ENCODE measurements at regions not wholly inside any gene's neighbourhood (a gene's known extent, or its start where the extent isn't known, plus 50 kb on each side); places are given as distances from the start of the nearest gene placed in this dataset.

DNA sequence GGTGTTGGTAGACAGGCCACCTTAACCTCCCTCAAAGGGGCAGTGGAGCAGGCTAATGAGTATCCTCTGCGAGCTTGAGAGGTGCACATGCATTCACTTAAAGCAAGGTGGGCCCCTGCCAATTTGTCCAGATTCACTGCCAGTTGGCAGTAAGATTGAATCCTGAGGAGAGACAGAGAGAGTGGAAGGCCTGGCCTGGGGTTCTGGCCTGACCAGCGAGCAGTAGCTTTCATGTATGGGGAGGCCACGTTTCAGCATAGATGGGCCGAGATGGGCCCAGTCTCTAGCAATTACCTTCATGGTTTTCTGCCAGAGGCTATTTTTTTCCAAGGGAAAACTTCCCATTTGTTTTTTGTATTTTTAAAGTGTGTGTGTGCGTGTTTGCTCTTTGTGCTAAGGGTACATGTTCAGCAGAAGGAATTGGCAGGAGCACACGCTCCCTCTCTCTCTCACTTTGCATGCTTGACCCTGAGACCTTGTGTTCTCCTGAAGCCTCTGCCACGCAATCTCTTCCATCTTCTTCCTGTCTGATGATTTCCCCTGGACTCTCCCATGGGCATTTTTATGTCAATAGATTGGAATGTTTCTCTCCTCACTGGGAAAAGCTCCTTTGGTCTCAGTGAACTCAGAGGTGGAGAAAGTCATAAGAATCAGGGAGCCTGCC lies 215.8 kb upstream of the SFRP2 start:
- no peak for TF ChIP-seq CTCF (IDR thresholded peaks at IDR 0.05; ENCODE audit: borderline replicate concordance, extremely low read depth, low read length, poor library complexity, severe bottlenecking)
- no peak for TF ChIP-seq EZH2 (IDR thresholded peaks at IDR 0.05; ENCODE audit: borderline replicate concordance, low read depth, low read length, severe bottlenecking)
- Histone ChIP-seq H3K36me3 (ENCODE audit: insufficient read depth, low read length) (no peaks in the 10 kb centered on the region), H3K4me2 (ENCODE audit: insufficient read depth, low read length) (no peak overlapping the region), H4K20me1 (ENCODE audit: insufficient read depth, low read length) (no peaks in the 10 kb centered on the region), H3K9me3 (ENCODE audit: insufficient read depth, low read length, severe bottlenecking) (no peaks in the 10 kb centered on the region), H3K27me3 (ENCODE audit: insufficient read depth, low read length, poor library complexity) (no peaks in the 10 kb centered on the region), H3K4me3 (ENCODE audit: low read depth in 1 of 2, low read length in 2 of 2) (no peak overlapping the region), H3K27ac (ENCODE audit: low read length) (no peak overlapping the region), H3K9ac (ENCODE audit: low read depth, low read length) (no peak overlapping the region), H3K79me2 (ENCODE audit: insufficient read depth, low read length) (no peaks in the 10 kb centered on the region), H3K4me1 (ENCODE audit: insufficient read depth, low read length) (no peaks in the 10 kb centered on the region), H2AFZ (ENCODE audit: low read depth, low read length) (no peak overlapping the region)
- no peak for DNase-seq
- ATAC-seq (ENCODE audit: insufficient read depth, low read depth): no peak

DNA sequence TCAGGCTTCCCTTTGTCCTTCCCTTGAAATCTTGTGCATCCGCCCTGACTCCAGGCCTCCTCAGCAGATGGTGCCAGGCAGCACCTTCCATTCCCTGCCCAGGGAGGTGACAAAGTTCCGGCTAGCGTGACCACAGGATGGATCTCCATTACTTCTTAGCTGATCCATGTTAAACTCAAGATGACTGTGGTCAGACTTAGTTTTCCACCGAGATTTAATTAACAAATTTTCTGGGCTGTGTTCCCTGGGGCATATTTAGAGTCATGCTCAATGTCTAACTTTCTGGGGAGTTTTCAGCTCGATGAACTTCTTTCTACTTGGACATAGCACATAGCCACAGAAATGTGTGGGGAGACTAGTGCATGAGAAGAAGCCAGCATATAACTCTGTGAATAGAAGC lies 215.1 kb upstream of the SFRP2 start:
- no peak for TF ChIP-seq EZH2 (IDR thresholded peaks at IDR 0.05; ENCODE audit: borderline replicate concordance, low read depth, low read length, severe bottlenecking)
- TF ChIP-seq CTCF (IDR thresholded peaks at IDR 0.05; ENCODE audit: borderline replicate concordance, extremely low read depth, low read length, poor library complexity, severe bottlenecking): no peak
- ATAC-seq (ENCODE audit: insufficient read depth, low read depth) (no peak), DNase-seq (no peak)
- H3K36me3 ChIP-seq (ENCODE audit: insufficient read depth, low read length): no peaks in the 10 kb centered on the region
- H3K79me2 ChIP-seq (ENCODE audit: insufficient read depth, low read length): no peaks in the 10 kb centered on the region
- H3K4me3 ChIP-seq (ENCODE audit: low read depth in 1 of 2, low read length in 2 of 2): no peak overlapping the region
- H3K9ac ChIP-seq (ENCODE audit: low read depth, low read length): no peak overlapping the region
- H3K4me1 ChIP-seq (ENCODE audit: insufficient read depth, low read length): no peaks in the 10 kb centered on the region
- no peak overlapping the region for H2AFZ ChIP-seq (ENCODE audit: low read depth, low read length)
- H3K27me3 ChIP-seq (ENCODE audit: insufficient read depth, low read length, poor library complexity): no peaks in the 10 kb centered on the region
- H3K4me2 ChIP-seq (ENCODE audit: insufficient read depth, low read length): no peak overlapping the region
- no peak overlapping the region for H3K27ac ChIP-seq (ENCODE audit: low read length)
- no peaks in the 10 kb centered on the region for H4K20me1 ChIP-seq (ENCODE audit: insufficient read depth, low read length)
- no peaks in the 10 kb centered on the region for H3K9me3 ChIP-seq (ENCODE audit: insufficient read depth, low read length, severe bottlenecking)

DNA sequence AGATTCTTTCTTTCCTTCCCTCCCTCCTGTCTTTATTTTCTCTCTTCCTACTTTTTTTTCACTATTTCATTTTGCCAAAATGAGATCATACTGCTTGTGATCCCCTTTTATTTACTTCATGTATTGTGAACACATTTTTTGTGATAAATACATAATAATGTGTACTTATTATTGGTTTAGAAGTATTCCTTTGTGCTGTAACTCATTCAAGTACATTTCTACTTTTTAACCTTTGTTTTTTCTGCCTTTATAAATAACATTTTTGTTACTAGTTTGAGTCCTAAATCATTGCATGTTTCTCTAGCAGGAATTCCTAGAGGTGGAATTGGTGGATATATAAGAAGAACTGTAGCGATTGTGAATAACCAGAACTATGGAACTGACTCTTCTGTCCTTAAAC lies 214.5 kb upstream of the SFRP2 start:
- Histone ChIP-seq H3K4me3 (ENCODE audit: low read depth in 1 of 2, low read length in 2 of 2) (no peak overlapping the region), H2AFZ (ENCODE audit: low read depth, low read length) (no peak overlapping the region), H3K9ac (ENCODE audit: low read depth, low read length) (no peak overlapping the region), H3K36me3 (ENCODE audit: insufficient read depth, low read length) (no peaks in the 10 kb centered on the region), H3K27ac (ENCODE audit: low read length) (no peak overlapping the region), H3K9me3 (ENCODE audit: insufficient read depth, low read length, severe bottlenecking) (no peaks in the 10 kb centered on the region), H4K20me1 (ENCODE audit: insufficient read depth, low read length) (no peaks in the 10 kb centered on the region), H3K4me2 (ENCODE audit: insufficient read depth, low read length) (no peak overlapping the region), H3K4me1 (ENCODE audit: insufficient read depth, low read length) (no peaks in the 10 kb centered on the region), H3K27me3 (ENCODE audit: insufficient read depth, low read length, poor library complexity) (no peaks in the 10 kb centered on the region), H3K79me2 (ENCODE audit: insufficient read depth, low read length) (no peaks in the 10 kb centered on the region)
- no peak for ATAC-seq (ENCODE audit: insufficient read depth, low read depth)
- no peak for TF ChIP-seq CTCF (IDR thresholded peaks at IDR 0.05; ENCODE audit: borderline replicate concordance, extremely low read depth, low read length, poor library complexity, severe bottlenecking)
- no peak for TF ChIP-seq EZH2 (IDR thresholded peaks at IDR 0.05; ENCODE audit: borderline replicate concordance, low read depth, low read length, severe bottlenecking)
- DNase-seq: no peak

Data from DND-41 (cell line).